ENCODE measurements at regions not wholly inside any gene's neighbourhood (a gene's known extent, or its start where the extent isn't known, plus 50 kb on each side); places are given as distances from the start of the nearest gene placed in this dataset.
"Not testable (repeated sequence)": the region's sequence is repeated elsewhere in the genome, so short reads cannot be mapped to it uniquely, and the experiment has no call there.

- no peak for FAIRE-seq
Observed at GRCh38 chr13:70235565-70235964, 127.3 kb upstream of the KLHL1 start.

GRCh38 chr13:70223911-70224310, 115.7 kb upstream of the KLHL1 start:
- no peak for FAIRE-seq

- no peak for FAIRE-seq
Observed at GRCh38 chr13:70222926-70223325, 114.7 kb upstream of the KLHL1 start.

GRCh38 chr13:70218618-70219017, 110.4 kb upstream of the KLHL1 start:
- FAIRE-seq, result no peak

DNA sequence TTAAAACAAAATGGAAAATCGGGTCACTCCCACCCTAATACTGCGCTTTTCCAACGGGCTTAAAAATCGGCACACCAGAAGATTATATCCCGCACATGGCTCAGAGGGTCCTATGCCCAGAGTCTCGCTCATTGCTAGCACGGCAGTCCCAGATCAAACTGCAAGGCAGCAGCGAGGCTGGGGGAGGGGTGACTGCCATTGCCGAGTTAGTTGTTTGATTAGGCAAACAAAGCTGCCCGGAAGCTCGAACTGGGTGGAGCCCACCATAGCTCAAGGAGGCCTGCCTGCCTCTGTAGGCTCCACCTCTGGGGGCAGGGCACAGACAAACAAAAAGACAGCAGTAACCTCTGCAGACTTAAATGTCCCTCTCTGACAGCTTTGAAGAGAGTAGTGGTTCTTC, 100.7 kb upstream of the KLHL1 start:
- FAIRE-seq, result not testable (repeated sequence)

- no peak for FAIRE-seq
Observed at GRCh38 chr13:70206671-70207070, 98.4 kb upstream of the KLHL1 start.

- no peak for FAIRE-seq
Observed at GRCh38 chr13:70203661-70204229, 95.5 kb upstream of the KLHL1 start.

- FAIRE-seq, result no peak
Observed at GRCh38 chr13:70191034-70191433, 82.8 kb upstream of the KLHL1 start.

GRCh38 chr13:70189981-70190380, 81.7 kb upstream of the KLHL1 start:
- FAIRE-seq, result no peak

GRCh38 chr13:70188567-70188966, 80.3 kb upstream of the KLHL1 start:
- no peak for FAIRE-seq

DNA sequence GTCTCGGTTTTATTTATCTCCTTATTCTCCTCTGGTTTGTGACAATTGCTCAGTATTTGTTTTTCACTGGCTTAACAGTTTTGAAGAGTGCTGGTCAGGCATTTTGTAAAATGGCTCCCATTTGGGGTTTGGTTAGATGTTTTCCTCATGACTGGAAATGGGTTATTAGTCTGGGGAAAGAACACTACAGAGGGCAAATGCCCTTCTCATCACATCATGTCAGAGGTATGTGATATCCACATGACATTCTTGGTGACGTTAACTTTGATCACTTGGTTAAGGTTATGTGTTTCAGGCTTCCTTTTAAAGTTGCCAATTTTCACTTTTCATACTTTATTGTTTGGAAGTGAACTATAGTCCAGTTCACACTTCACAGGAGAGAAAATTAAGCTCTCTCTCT, 74.8 kb upstream of the KLHL1 start:
- no peak for FAIRE-seq
